B cell (primary cell): ENCODE measurements at regions not wholly inside any gene's neighbourhood (a gene's known extent, or its start where the extent isn't known, plus 50 kb on each side); places are given as distances from the start of the nearest gene placed in this dataset.
"Not testable (repeated sequence)": the region's sequence is repeated elsewhere in the genome, so short reads cannot be mapped to it uniquely, and the experiment has no call there.

Source experiments
- ATAC-seq: fragments of 200-7000 bp; cut with Tn5 transposase; one replicate; pipeline ENCODE4 v1.10.0; 2021; ENCODE audit warnings: low read depth, mild to moderate bottlenecking, moderate number of reproducible peaks, moderate library complexity
- CTCF ChIA-PET: fragments of 350-600 bp; sonication (Branson Sonifier 250); formaldehyde crosslinking; loops from one replicate; lab custom pipeline; 2021; ENCODE audit warnings: antibody characterized with exemption, inconsistent platforms; lab: Charles Lee
- POLR2A ChIA-PET: fragments of 350-600 bp; sonication (Branson Sonifier 250); formaldehyde crosslinking; loops from one replicate; lab custom pipeline; 2021; ENCODE audit warnings: antibody characterized with exemption; lab: Charles Lee
- DNase-seq: peaks from one replicate; pipeline ENCODE4 v3.0.0; 2013
- H2AFZ ChIP-seq: 2 replicates; pipeline ENCODE4 v1.6.1; 2012; ENCODE audit warnings: mild to moderate bottlenecking, low read depth, low read length; ENCODE audit not compliant: insufficient read depth, poor library complexity, severe bottlenecking
- H3K27ac ChIP-seq, 2 donors: 1 replicate in 1 of 2; 2 replicates in 1 of 2; pipeline ENCODE4 v1.5.1; 2012 to 2013; ENCODE audit warnings: low read length in 2 of 2, mild to moderate bottlenecking in 2 of 2, moderate library complexity in 1 of 2
- H3K27me3 ChIP-seq, 4 experiments: fragments of 200-600 bp in 1 of 4; sonication (generic) in 1 of 4; replicated peaks in 1 of 4; 1 replicate in 2 of 4; 2 replicates in 2 of 4; pipeline versions ENCODE4 v1.6.1 to v1.7.0; 2013 to 2016; ENCODE audit warnings: low read length in 3 of 4, mild to moderate bottlenecking in 2 of 4, mixed read lengths in 1 of 4, moderate library complexity in 1 of 4; ENCODE audit not compliant: insufficient read depth in 4 of 4, control insufficient read depth in 3 of 4; ENCODE audit errors: control extremely low read depth in 1 of 4
- H3K36me3 ChIP-seq, 2 experiments: replicated peaks in 1 of 2; 1 replicate in 1 of 2; 2 replicates in 1 of 2; pipeline versions ENCODE4 v1.6.1 to v1.7.1; 2013; ENCODE audit warnings: low read length in 1 of 2; ENCODE audit not compliant: insufficient read depth in 2 of 2, control insufficient read depth in 1 of 2; ENCODE audit errors: control extremely low read depth in 1 of 2, extremely low read depth in 1 of 2
- H3K4me1 ChIP-seq, 2 donors: fragments of 200-600 bp in 1 of 2; sonication (generic) in 1 of 2; 1 replicate in 1 of 2; 2 replicates in 1 of 2; pipeline versions ENCODE4 v1.5.1 to v1.6.1; 2013 to 2017; ENCODE audit warnings: low read length in 2 of 2; ENCODE audit not compliant: control insufficient read depth in 2 of 2, insufficient read depth in 2 of 2
- H3K4me2 ChIP-seq: replicated peaks from 2 replicates; pipeline ENCODE3; 2012; ENCODE audit warnings: mild to moderate bottlenecking, low read depth, low read length; ENCODE audit not compliant: poor library complexity, severe bottlenecking
- H3K4me3 ChIP-seq, 5 experiments: fragments of 200-600 bp in 1 of 5; sonication (generic) in 1 of 5; 1 replicate in 3 of 5; 2 replicates in 2 of 5; pipeline versions ENCODE4 v1.5.1 to v1.7.0; 2011 to 2016; ENCODE audit warnings: low read length in 4 of 5, mild to moderate bottlenecking in 4 of 5, low read depth in 2 of 5, control low read depth in 1 of 5, moderate library complexity in 1 of 5; ENCODE audit not compliant: insufficient read depth in 1 of 5; ENCODE audit errors: control extremely low read depth in 1 of 5, extremely low read depth in 1 of 5
- H3K79me2 ChIP-seq: fragments of 200-600 bp; sonication (generic); one replicate; pipeline ENCODE4 v1.6.0; 2016; ENCODE audit warnings: low read length; ENCODE audit not compliant: control insufficient read depth, insufficient read depth
- H3K9ac ChIP-seq: fragments of 200-600 bp; sonication (generic); 2 replicates; pipeline ENCODE4 v1.6.1; 2017; ENCODE audit warnings: mild to moderate bottlenecking, low read length, moderate library complexity
- H3K9me3 ChIP-seq, 3 donors: one replicate each; pipeline versions ENCODE4 v1.6.1 to v1.7.1; 2013; ENCODE audit warnings: low read length in 2 of 3; ENCODE audit not compliant: control insufficient read depth in 2 of 3, insufficient read depth in 1 of 3; ENCODE audit errors: control extremely low read depth in 1 of 3
- H4K20me1 ChIP-seq: 2 replicates; pipeline ENCODE4 v1.6.0; 2012; ENCODE audit warnings: mild to moderate bottlenecking, low read length; ENCODE audit not compliant: insufficient read depth, control insufficient read depth, poor library complexity, severe bottlenecking
- H3K27ac Mint-ChIP-seq: one replicate; pipeline ENCODE4 v1.8.0; 2021; ENCODE audit warnings: mixed read lengths
- H3K27me3 Mint-ChIP-seq: one replicate; pipeline ENCODE4 v1.8.0; 2021; ENCODE audit warnings: mixed read lengths
- H3K4me1 Mint-ChIP-seq: one replicate; pipeline ENCODE4 v1.8.0; 2021; ENCODE audit warnings: mixed read lengths
- H3K4me3 Mint-ChIP-seq: one replicate; pipeline ENCODE4 v1.8.0; 2021; ENCODE audit warnings: mixed read lengths
- H3K9me3 Mint-ChIP-seq: one replicate; pipeline ENCODE4 v1.8.0; 2022; ENCODE audit warnings: mixed read lengths; ENCODE audit not compliant: insufficient read depth
- EZH2 ChIP-seq: IDR thresholded peaks from 2 replicates; pipeline ENCODE4 v1.6.1; 2012; ENCODE audit warnings: borderline replicate concordance, low read depth, mild to moderate bottlenecking, moderate library complexity, low read length; ENCODE audit not compliant: insufficient read depth, poor library complexity, severe bottlenecking
- WGBS: methylation state at CpG from one replicate; pipeline ENCODE4 v1.1.5; 2013; ENCODE audit warnings: missing lambda C conversion rate; ENCODE audit not compliant: insufficient coverage; 5-methylcytosine and 5-hydroxymethylcytosine counted together
- intact Hi-C: fragments of 100-400 bp; cut with micrococcal nuclease; formaldehyde crosslinking; loops from one replicate; pipeline ENCODE4 v1.10.0; 2022
- TF ChIP-seq, protein P1 (sequence below): fragments of 200-600 bp; IDR thresholded peaks from one replicate; pipeline ENCODE4 v1.8.0; 2022; ENCODE audit warnings: antibody characterized with exemption, mild to moderate bottlenecking

GRCh38 chr11:13152736-13153541, 124.7 kb upstream of the BMAL1 start:
- ChIA-PET CTCF (interaction anchor here (0.6 kb wide), 1 partner anchor 1299 kb away, joined by 3 read pairs; no protein-coding TSS in a partner anchor), POLR2A (no interaction called here)
- no peak overlapping the region for H3K4me3 Mint-ChIP-seq
- H3K9me3 Mint-ChIP-seq: peaks cover 15% of the 10 kb centered on the region
- Histone ChIP-seq H3K79me2 (no peaks in the 10 kb centered on the region), H4K20me1 (no peaks in the 10 kb centered on the region), H3K9ac (no peak overlapping the region), H3K27ac (no peak overlapping the region), H3K27me3 (peaks cover 0 to 2% (median 0%) of the 10 kb centered on the region in 4 experiments), H3K36me3 (no peaks in the 10 kb centered on the region), H3K4me3 (no peak overlapping the region), H2AFZ (no peak overlapping the region), H3K4me1 (no peaks in the 10 kb centered on the region), H3K4me2 (no peak overlapping the region), H3K9me3 (peaks cover 0 to 4% (median 2%) of the 10 kb centered on the region in 3 donors)
- DNase-seq: no peak
- H3K4me1 Mint-ChIP-seq: no peaks in the 10 kb centered on the region
- ATAC-seq: no peak
- H3K27me3 Mint-ChIP-seq: peaks cover 12% of the 10 kb centered on the region
- intact Hi-C loops: no loop called here
- no CpG with 5 or more reads among the region's 2 CpGs for WGBS
- TF ChIP-seq EZH2: no peak
- TF ChIP-seq, protein P1, sequence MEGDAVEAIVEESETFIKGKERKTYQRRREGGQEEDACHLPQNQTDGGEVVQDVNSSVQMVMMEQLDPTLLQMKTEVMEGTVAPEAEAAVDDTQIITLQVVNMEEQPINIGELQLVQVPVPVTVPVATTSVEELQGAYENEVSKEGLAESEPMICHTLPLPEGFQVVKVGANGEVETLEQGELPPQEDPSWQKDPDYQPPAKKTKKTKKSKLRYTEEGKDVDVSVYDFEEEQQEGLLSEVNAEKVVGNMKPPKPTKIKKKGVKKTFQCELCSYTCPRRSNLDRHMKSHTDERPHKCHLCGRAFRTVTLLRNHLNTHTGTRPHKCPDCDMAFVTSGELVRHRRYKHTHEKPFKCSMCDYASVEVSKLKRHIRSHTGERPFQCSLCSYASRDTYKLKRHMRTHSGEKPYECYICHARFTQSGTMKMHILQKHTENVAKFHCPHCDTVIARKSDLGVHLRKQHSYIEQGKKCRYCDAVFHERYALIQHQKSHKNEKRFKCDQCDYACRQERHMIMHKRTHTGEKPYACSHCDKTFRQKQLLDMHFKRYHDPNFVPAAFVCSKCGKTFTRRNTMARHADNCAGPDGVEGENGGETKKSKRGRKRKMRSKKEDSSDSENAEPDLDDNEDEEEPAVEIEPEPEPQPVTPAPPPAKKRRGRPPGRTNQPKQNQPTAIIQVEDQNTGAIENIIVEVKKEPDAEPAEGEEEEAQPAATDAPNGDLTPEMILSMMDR: no peak
- H3K27ac Mint-ChIP-seq: no peak overlapping the region

DNA sequence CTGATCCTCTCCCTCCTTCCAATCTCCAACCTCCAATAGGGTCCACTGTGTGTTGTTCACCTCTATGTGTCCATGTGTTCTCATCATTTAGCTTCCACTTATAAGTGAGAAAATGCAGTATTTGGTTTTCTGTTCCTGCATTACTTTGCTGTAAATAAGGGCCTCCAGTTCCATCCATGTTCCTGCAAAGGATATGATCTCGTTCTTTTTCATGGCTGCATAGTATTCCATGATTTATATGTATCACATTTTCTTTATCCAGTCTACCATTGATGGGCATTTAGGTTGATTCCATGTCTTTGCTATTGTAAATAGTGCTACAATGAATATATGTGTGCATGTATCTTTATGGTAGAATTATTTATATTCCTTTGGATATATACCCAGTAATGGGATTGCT, 123.2 kb upstream of the BMAL1 start:
- H3K9me3 Mint-ChIP-seq: peaks cover 16% of the 10 kb centered on the region
- H3K4me1 Mint-ChIP-seq, H3K4me3 Mint-ChIP-seq, H3K36me3 ChIP-seq, H3K4me1 ChIP-seq, H3K9me3 ChIP-seq, H3K27ac Mint-ChIP-seq, H3K27ac ChIP-seq, H2AFZ ChIP-seq, H3K9ac ChIP-seq, H3K4me2 ChIP-seq, intact Hi-C loops, POLR2A ChIA-PET, DNase-seq, H3K27me3 ChIP-seq, H4K20me1 ChIP-seq, H3K79me2 ChIP-seq, CTCF ChIA-PET, ATAC-seq, H3K4me3 ChIP-seq: not testable (repeated sequence)
- peaks cover 12% of the 10 kb centered on the region for H3K27me3 Mint-ChIP-seq
- no CpG with 5 or more reads among the region's 1 CpG for WGBS
